Stomach (tissue), 4 donors: ENCODE measurements at regions not wholly inside any gene's neighbourhood (a gene's known extent, or its start where the extent isn't known, plus 50 kb on each side); places are given as distances from the start of the nearest gene placed in this dataset.

Experiments used
- CTCF ChIP-seq, 7 experiments: fragments of 450-650 bp in 4 of 7; fragments of 200-600 bp in 3 of 7; sonication (generic) in 3 of 7; IDR thresholded peaks; one replicate each; pipeline ENCODE4 v1.5.1; 2016 to 2019; ENCODE audit warnings: antibody characterized with exemption in 7 of 7, control low read depth in 2 of 7, mild to moderate bottlenecking in 1 of 7
- POLR2AphosphoS5 ChIP-seq, 3 donors: sonication (generic); formaldehyde crosslinking; IDR thresholded peaks; one replicate each; pipeline ENCODE4 v1.6.1; 2016; ENCODE audit warnings: antibody characterized with exemption in 3 of 3

GRCh38 chr11:26144291-26144690, 187.6 kb upstream of the ANO3 start:
- TF ChIP-seq CTCF (IDR thresholded peaks at IDR 0.05) (no peak), POLR2AphosphoS5 (IDR thresholded peaks at IDR 0.05) (no peak)
